ENCODE measurements at regions not wholly inside any gene's neighbourhood (a gene's known extent, or its start where the extent isn't known, plus 50 kb on each side); places are given as distances from the start of the nearest gene placed in this dataset.

DNA sequence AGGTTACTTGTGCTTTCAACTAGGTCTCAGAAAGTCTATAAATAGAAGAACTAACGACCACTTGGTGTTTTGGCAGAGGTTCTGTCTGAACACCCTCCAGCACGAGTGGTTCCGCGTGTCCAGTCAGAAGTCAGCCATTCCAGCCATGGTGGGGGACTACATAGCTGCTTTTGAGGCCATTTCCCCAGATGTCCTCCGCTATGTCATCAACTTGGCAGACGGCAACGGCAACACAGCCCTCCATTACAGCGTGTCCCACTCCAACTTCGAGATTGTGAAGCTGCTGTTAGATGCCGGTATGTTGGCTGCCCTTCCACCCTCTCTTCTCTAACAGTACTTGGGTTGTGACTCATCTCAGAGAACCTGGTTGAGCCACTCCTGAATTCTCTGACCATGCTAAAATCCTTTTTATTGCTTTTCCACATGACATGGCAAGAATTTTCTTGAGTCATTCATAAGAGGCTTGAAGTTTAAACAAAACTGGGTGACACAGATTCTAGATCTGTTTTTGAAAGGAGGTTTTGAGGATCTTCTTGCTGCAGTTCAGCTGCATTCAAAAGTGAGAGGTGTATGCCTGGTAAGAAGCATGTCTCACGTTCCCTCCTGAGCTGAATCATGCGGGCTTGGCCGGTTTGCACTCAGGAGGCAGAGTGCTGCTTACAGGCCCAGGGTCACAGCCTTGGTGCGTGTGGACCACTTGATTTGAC, 103.1 kb upstream of the DMRT1 start:
- CTCF ChIA-PET (ENCODE audit: partially characterized antibody) = interaction anchor here (0.9 to 4.4 kb wide), 3 partner anchors 19 to 125 kb away, joined by 3 to 13 read pairs (median 4); no protein-coding TSS in a partner anchor
- no peak overlapping the region for H2BK20ac ChIP-seq (ENCODE audit: low read length)
- H4K91ac ChIP-seq (replicated peaks; ENCODE audit: insufficient read length, low read length) = no peak overlapping the region
- H3K4me3 ChIP-seq (ENCODE audit: extremely low read depth in 1 of 4, insufficient read depth in 2 of 4, low read depth in 3 of 4, low read length in 4 of 4) = no peak overlapping the region
- WGBS, 2 experiments (ENCODE audit: extremely low coverage in 1 of 2, insufficient coverage in 1 of 2, insufficient read length in 1 of 2, insufficient replicate concordance in 2 of 2, low coverage in 1 of 2, low lambda C conversion rate in 2 of 2, missing lambda C conversion rate in 1 of 2) = 94% methylated on average over 14 of the region's 14 CpGs; no CpG with 5 or more reads in 1 of the 2 experiments
- FAIRE-seq = no peak
- H3K14ac ChIP-seq (ENCODE audit: insufficient read length) = no peak overlapping the region
- H2BK5ac ChIP-seq (ENCODE audit: low read depth, low read length) = no peak overlapping the region
- H2BK120ac ChIP-seq (replicated peaks; ENCODE audit: low read depth, low read length) = no peak overlapping the region
- no peak overlapping the region for H3K4me2 ChIP-seq (ENCODE audit: insufficient read depth in 1 of 2, low read depth in 2 of 2, low read length in 2 of 2)
- no peak overlapping the region for H3K9ac ChIP-seq (replicated peaks in 1 of 4; ENCODE audit: extremely low read depth in 1 of 4, low read depth in 3 of 4, low read length in 3 of 4)
- H2AK5ac ChIP-seq (ENCODE audit: low read depth, low read length) = no peak overlapping the region
- no peak overlapping the region for H3K56ac ChIP-seq (replicated peaks; ENCODE audit: insufficient read length, low read depth, low read length)
- no peaks in the 10 kb centered on the region for H3K27me3 ChIP-seq (replicated peaks in 1 of 4; ENCODE audit: control insufficient read depth in 3 of 4, extremely low read depth in 1 of 4, insufficient read depth in 3 of 4, low read length in 3 of 4)
- POLR2A ChIA-PET (ENCODE audit: partially characterized antibody) = no interaction called here
- H3K79me1 ChIP-seq (ENCODE audit: low read depth, low read length) = no peaks in the 10 kb centered on the region
- H3K36me3 ChIP-seq (ENCODE audit: control insufficient read depth in 2 of 4, insufficient read depth in 4 of 4, low read length in 3 of 4) = peaks cover 0 to 50% (median 25%) of the 10 kb centered on the region in 4 experiments; a peak in 6 of 8 replicates
- no peaks in the 10 kb centered on the region for H3K79me2 ChIP-seq (ENCODE audit: control insufficient read depth in 1 of 2, insufficient read depth in 2 of 2, low read length in 2 of 2)
- H3K23ac ChIP-seq (ENCODE audit: insufficient read length) = no peak overlapping the region
- no peak overlapping the region for H2BK15ac ChIP-seq (ENCODE audit: low read length)
- H4K20me1 ChIP-seq (replicated peaks in 1 of 2; ENCODE audit: control insufficient read depth in 1 of 2, insufficient read depth in 2 of 2, low read length in 2 of 2) = no peaks in the 10 kb centered on the region
- no peak overlapping the region for H3K4ac ChIP-seq (replicated peaks; ENCODE audit: insufficient read length, low read depth, low read length)
- TF ChIP-seq CHD2 (IDR thresholded peaks at IDR 0.05; ENCODE audit: low read length) = no peak
- no peak for TF ChIP-seq GTF2F1 (IDR thresholded peaks at IDR 0.05; ENCODE audit: borderline replicate concordance, low read depth, low read length)
- no peak for TF ChIP-seq CTBP2 (IDR thresholded peaks at IDR 0.05; ENCODE audit: borderline replicate concordance, insufficient read depth, insufficient read length, low read length)
- no peak for TF ChIP-seq POU5F1 (IDR thresholded peaks at IDR 0.05; ENCODE audit: low read depth, low read length)
- TF ChIP-seq SIN3A (conservative IDR thresholded peaks at IDR 0.05 in 1 of 2, IDR thresholded peaks at IDR 0.05 in 1 of 2; ENCODE audit: low read depth in 1 of 2, low read length in 2 of 2) = no peak
- no peak for TF ChIP-seq RFX5 (IDR thresholded peaks at IDR 0.05; ENCODE audit: borderline replicate concordance, low read depth, low read length)
- TF ChIP-seq NANOG (IDR thresholded peaks at IDR 0.05; ENCODE audit: insufficient read depth, low read depth, low read length, poor library complexity, severe bottlenecking) = no peak
- no peak overlapping the region for H2AFZ ChIP-seq (ENCODE audit: low read length)
- H3K9me3 ChIP-seq (ENCODE audit: insufficient read depth in 2 of 2, low read depth in 1 of 2, low read length in 1 of 2) = no peaks in the 10 kb centered on the region
- H3K4me1 ChIP-seq (replicated peaks in 1 of 4; ENCODE audit: control insufficient read depth in 3 of 4, insufficient read depth in 4 of 4, low read length in 3 of 4) = no peaks in the 10 kb centered on the region
- no peak overlapping the region for H3K18ac ChIP-seq (ENCODE audit: extremely low read depth, low read length)
- H4K8ac ChIP-seq (ENCODE audit: extremely low read depth, insufficient read depth, low read length) = no peak overlapping the region
- H3K23me2 ChIP-seq (ENCODE audit: low read depth, low read length) = no peaks in the 10 kb centered on the region
- no peak overlapping the region for H3K27ac ChIP-seq (ENCODE audit: low read depth, low read length)
- H2BK12ac ChIP-seq (ENCODE audit: low read depth, low read length) = no peak overlapping the region
- no peak overlapping the region for H4K5ac ChIP-seq (ENCODE audit: insufficient read length, low read depth, low read length)
- DNase-seq (ENCODE audit: low read depth in 1 of 2, low spot score in 2 of 2) = no peak

Measured in H1 (cell line).